ENCODE measurements at regions not wholly inside any gene's neighbourhood (a gene's known extent, or its start where the extent isn't known, plus 50 kb on each side); places are given as distances from the start of the nearest gene placed in this dataset.
"Not testable (repeated sequence)": the region's sequence is repeated elsewhere in the genome, so short reads cannot be mapped to it uniquely, and the experiment has no call there.

- Mint-ChIP-seq H3K4me3 (no peak overlapping the region), H3K36me3 (ENCODE audit: low read depth) (no peaks in the 10 kb centered on the region), H3K27ac (no peak overlapping the region), H3K27me3 (ENCODE audit: low read depth) (no peaks in the 10 kb centered on the region), H3K9me3 (ENCODE audit: insufficient read depth) (no peaks in the 10 kb centered on the region), H3K4me1 (ENCODE audit: low read depth) (no peaks in the 10 kb centered on the region)
- ChIA-PET CTCF (no interaction called here), POLR2A (no interaction called here)
- no peak for DNase-seq
- no peak for ATAC-seq
These were observed 232.6 kb downstream of the SI start for GRCh38 chr3:164845739-164846138.

GRCh38 chr3:164832216-164832615, 246.1 kb downstream of the SI start:
- Mint-ChIP-seq H3K4me1 (ENCODE audit: low read depth) (no peaks in the 10 kb centered on the region), H3K4me3 (no peak overlapping the region), H3K36me3 (ENCODE audit: low read depth) (no peaks in the 10 kb centered on the region), H3K27me3 (ENCODE audit: low read depth) (no peaks in the 10 kb centered on the region), H3K27ac (no peak overlapping the region), H3K9me3 (ENCODE audit: insufficient read depth) (peaks cover 13% of the 10 kb centered on the region)
- DNase-seq (no peak), ATAC-seq (no peak)
- ChIA-PET CTCF (no interaction called here), POLR2A (no interaction called here)

- Mint-ChIP-seq H3K36me3 (ENCODE audit: low read depth) (no peaks in the 10 kb centered on the region), H3K4me1 (ENCODE audit: low read depth) (no peaks in the 10 kb centered on the region), H3K27me3 (ENCODE audit: low read depth) (no peaks in the 10 kb centered on the region), H3K9me3 (ENCODE audit: insufficient read depth) (no peaks in the 10 kb centered on the region), H3K27ac (no peak overlapping the region), H3K4me3 (no peak overlapping the region)
- ChIA-PET CTCF (no interaction called here), POLR2A (no interaction called here)
- ATAC-seq (no peak), DNase-seq (no peak)
These were observed 260.0 kb downstream of the SI start for GRCh38 chr3:164818318-164818717.

GRCh38 chr3:164814106-164814505, 264.2 kb downstream of the SI start:
- CTCF ChIA-PET = no interaction called here
- Mint-ChIP-seq H3K9me3 (ENCODE audit: insufficient read depth) (no peaks in the 10 kb centered on the region), H3K4me3 (no peak overlapping the region), H3K36me3 (ENCODE audit: low read depth) (no peaks in the 10 kb centered on the region), H3K27me3 (ENCODE audit: low read depth) (no peaks in the 10 kb centered on the region), H3K27ac (no peak overlapping the region), H3K4me1 (ENCODE audit: low read depth) (no peaks in the 10 kb centered on the region)
- DNase-seq = no peak
- no peak for ATAC-seq
- POLR2A ChIA-PET = no interaction called here

- DNase-seq (no peak), ATAC-seq (no peak)
- Mint-ChIP-seq H3K4me3 (no peak overlapping the region), H3K27ac (no peak overlapping the region), H3K9me3 (ENCODE audit: insufficient read depth) (no peaks in the 10 kb centered on the region), H3K27me3 (ENCODE audit: low read depth) (no peaks in the 10 kb centered on the region), H3K36me3 (ENCODE audit: low read depth) (no peaks in the 10 kb centered on the region), H3K4me1 (ENCODE audit: low read depth) (no peaks in the 10 kb centered on the region)
- ChIA-PET POLR2A (no interaction called here), CTCF (no interaction called here)
These were observed 266.3 kb downstream of the SI start for GRCh38 chr3:164812042-164812441.

GRCh38 chr3:164806188-164806587, 272.1 kb downstream of the SI start:
- H3K27ac Mint-ChIP-seq = no peak overlapping the region

GRCh38 chr3:164794099-164794498, 284.2 kb downstream of the SI start:
- H3K27ac Mint-ChIP-seq = no peak overlapping the region
- DNase-seq (no peak), ATAC-seq (no peak)
- no peak overlapping the region for H3K4me3 Mint-ChIP-seq
- CTCF ChIA-PET = no interaction called here
- no peaks in the 10 kb centered on the region for H3K36me3 Mint-ChIP-seq (ENCODE audit: low read depth)
- H3K9me3 Mint-ChIP-seq (ENCODE audit: insufficient read depth) = peaks cover 4% of the 10 kb centered on the region
- POLR2A ChIA-PET = no interaction called here
- no peaks in the 10 kb centered on the region for H3K4me1 Mint-ChIP-seq (ENCODE audit: low read depth)
- H3K27me3 Mint-ChIP-seq (ENCODE audit: low read depth) = no peaks in the 10 kb centered on the region

More at GRCh38 chr3:164806188-164806587, 272.1 kb downstream of the SI start:
- POLR2A ChIA-PET = no interaction called here
- no peaks in the 10 kb centered on the region for H3K27me3 Mint-ChIP-seq (ENCODE audit: low read depth)
- ATAC-seq (no peak), DNase-seq (no peak)
- no peaks in the 10 kb centered on the region for H3K36me3 Mint-ChIP-seq (ENCODE audit: low read depth)
- peaks cover 10% of the 10 kb centered on the region for H3K9me3 Mint-ChIP-seq (ENCODE audit: insufficient read depth)
- no peaks in the 10 kb centered on the region for H3K4me1 Mint-ChIP-seq (ENCODE audit: low read depth)
- CTCF ChIA-PET = no interaction called here
- no peak overlapping the region for H3K4me3 Mint-ChIP-seq

GRCh38 chr3:164791263-164791662, 287.0 kb downstream of the SI start:
- no peak overlapping the region for H3K4me3 Mint-ChIP-seq
- H3K9me3 Mint-ChIP-seq (ENCODE audit: insufficient read depth) = peaks cover 4% of the 10 kb centered on the region
- no peaks in the 10 kb centered on the region for H3K27me3 Mint-ChIP-seq (ENCODE audit: low read depth)
- POLR2A ChIA-PET = no interaction called here
- no peaks in the 10 kb centered on the region for H3K36me3 Mint-ChIP-seq (ENCODE audit: low read depth)
- no peaks in the 10 kb centered on the region for H3K4me1 Mint-ChIP-seq (ENCODE audit: low read depth)
- ATAC-seq (no peak), DNase-seq (no peak)
- H3K27ac Mint-ChIP-seq = no peak overlapping the region
- CTCF ChIA-PET = no interaction called here

GRCh38 chr3:164784407-164784806, 293.9 kb downstream of the SI start:
- DNase-seq; H3K9me3 Mint-ChIP-seq (ENCODE audit: insufficient read depth); H3K27ac Mint-ChIP-seq; H3K4me1 Mint-ChIP-seq (ENCODE audit: low read depth); ATAC-seq; H3K36me3 Mint-ChIP-seq (ENCODE audit: low read depth); H3K27me3 Mint-ChIP-seq (ENCODE audit: low read depth); POLR2A ChIA-PET; H3K4me3 Mint-ChIP-seq; CTCF ChIA-PET: not testable (repeated sequence)

- POLR2A ChIA-PET = no interaction called here
- DNase-seq (no peak), ATAC-seq (no peak)
These were observed 296.5 kb downstream of the SI start for GRCh38 chr3:164781755-164782154.

GRCh38 chr3:164779816-164780215, 298.5 kb downstream of the SI start:
- no peaks in the 10 kb centered on the region for H3K4me1 Mint-ChIP-seq (ENCODE audit: low read depth)
- DNase-seq = no peak
- H3K36me3 Mint-ChIP-seq (ENCODE audit: low read depth) = no peaks in the 10 kb centered on the region
- H3K27ac Mint-ChIP-seq = no peak overlapping the region
- ChIA-PET CTCF (no interaction called here), POLR2A (no interaction called here)
- H3K4me3 Mint-ChIP-seq = no peak overlapping the region
- no peaks in the 10 kb centered on the region for H3K9me3 Mint-ChIP-seq (ENCODE audit: insufficient read depth)
- no peaks in the 10 kb centered on the region for H3K27me3 Mint-ChIP-seq (ENCODE audit: low read depth)
- ATAC-seq = no peak

More at GRCh38 chr3:164781755-164782154, 296.5 kb downstream of the SI start:
- H3K9me3 Mint-ChIP-seq (ENCODE audit: insufficient read depth) = no peaks in the 10 kb centered on the region
- CTCF ChIA-PET = no interaction called here
- H3K27ac Mint-ChIP-seq = no peak overlapping the region
- H3K27me3 Mint-ChIP-seq (ENCODE audit: low read depth) = no peaks in the 10 kb centered on the region
- H3K4me3 Mint-ChIP-seq = no peak overlapping the region
- no peaks in the 10 kb centered on the region for H3K4me1 Mint-ChIP-seq (ENCODE audit: low read depth)
- no peaks in the 10 kb centered on the region for H3K36me3 Mint-ChIP-seq (ENCODE audit: low read depth)

- CTCF ChIA-PET = no interaction called here
- DNase-seq = no peak
- no peak for ATAC-seq
- H3K27me3 Mint-ChIP-seq (ENCODE audit: low read depth) = no peaks in the 10 kb centered on the region
- no peaks in the 10 kb centered on the region for H3K4me1 Mint-ChIP-seq (ENCODE audit: low read depth)
- H3K9me3 Mint-ChIP-seq (ENCODE audit: insufficient read depth) = peaks cover 3% of the 10 kb centered on the region
- POLR2A ChIA-PET = no interaction called here
- no peak overlapping the region for H3K27ac Mint-ChIP-seq
- H3K4me3 Mint-ChIP-seq = no peak overlapping the region
- H3K36me3 Mint-ChIP-seq (ENCODE audit: low read depth) = no peaks in the 10 kb centered on the region
These were observed 325.5 kb downstream of the SI start for GRCh38 chr3:164752812-164753211.

GRCh38 chr3:164748626-164749025, 329.7 kb downstream of the SI start:
- ChIA-PET POLR2A (no interaction called here), CTCF (no interaction called here)
- no peak overlapping the region for H3K27ac Mint-ChIP-seq
- no peaks in the 10 kb centered on the region for H3K4me1 Mint-ChIP-seq (ENCODE audit: low read depth)
- H3K4me3 Mint-ChIP-seq = no peak overlapping the region
- no peak for DNase-seq
- no peaks in the 10 kb centered on the region for H3K36me3 Mint-ChIP-seq (ENCODE audit: low read depth)
- no peaks in the 10 kb centered on the region for H3K27me3 Mint-ChIP-seq (ENCODE audit: low read depth)
- no peak for ATAC-seq
- peaks cover 3% of the 10 kb centered on the region for H3K9me3 Mint-ChIP-seq (ENCODE audit: insufficient read depth)

Measured in activated CD8-positive, alpha-beta T cell treated with anti-CD3 and anti-CD28 coated beads, Interleukin-2, amount 10 ng/mL, durations not matched to agents 7 days and 5 days (primary cell).